GM06990 (cell line): ENCODE measurements at regions not wholly inside any gene's neighbourhood (a gene's known extent, or its start where the extent isn't known, plus 50 kb on each side); places are given as distances from the start of the nearest gene placed in this dataset.

ENCODE experiments used
- DNase-seq: peaks from one replicate; pipeline ENCODE4 v3.0.0-alpha.2; 2011; ENCODE audit not compliant: insufficient read length; ENCODE audit errors: extremely low read depth
- H3K27me3 ChIP-seq: replicated peaks from 2 replicates; pipeline ENCODE4 v1.6.0; 2011; ENCODE audit warnings: low read length; ENCODE audit not compliant: control insufficient read depth, insufficient read depth
- H3K36me3 ChIP-seq: 2 replicates; pipeline ENCODE4 v1.5.1; 2011; ENCODE audit warnings: low read length; ENCODE audit not compliant: control insufficient read depth, insufficient read depth
- H3K4me3 ChIP-seq: replicated peaks from 2 replicates; pipeline ENCODE4 v1.5.1; 2011; ENCODE audit warnings: low read depth, mild to moderate bottlenecking, control low read depth, low read length
- TF ChIP-seq, protein P1 (sequence below): IDR thresholded peaks from 2 replicates; pipeline ENCODE4 v1.5.1; 2011; ENCODE audit warnings: low read length, control low read depth, mild to moderate bottlenecking, inconsistent platforms; ENCODE audit not compliant: insufficient read depth, poor library complexity, severe bottlenecking

- Histone ChIP-seq H3K4me3 (no peak overlapping the region), H3K36me3 (no peaks in the 10 kb centered on the region)
- TF ChIP-seq, protein P1, sequence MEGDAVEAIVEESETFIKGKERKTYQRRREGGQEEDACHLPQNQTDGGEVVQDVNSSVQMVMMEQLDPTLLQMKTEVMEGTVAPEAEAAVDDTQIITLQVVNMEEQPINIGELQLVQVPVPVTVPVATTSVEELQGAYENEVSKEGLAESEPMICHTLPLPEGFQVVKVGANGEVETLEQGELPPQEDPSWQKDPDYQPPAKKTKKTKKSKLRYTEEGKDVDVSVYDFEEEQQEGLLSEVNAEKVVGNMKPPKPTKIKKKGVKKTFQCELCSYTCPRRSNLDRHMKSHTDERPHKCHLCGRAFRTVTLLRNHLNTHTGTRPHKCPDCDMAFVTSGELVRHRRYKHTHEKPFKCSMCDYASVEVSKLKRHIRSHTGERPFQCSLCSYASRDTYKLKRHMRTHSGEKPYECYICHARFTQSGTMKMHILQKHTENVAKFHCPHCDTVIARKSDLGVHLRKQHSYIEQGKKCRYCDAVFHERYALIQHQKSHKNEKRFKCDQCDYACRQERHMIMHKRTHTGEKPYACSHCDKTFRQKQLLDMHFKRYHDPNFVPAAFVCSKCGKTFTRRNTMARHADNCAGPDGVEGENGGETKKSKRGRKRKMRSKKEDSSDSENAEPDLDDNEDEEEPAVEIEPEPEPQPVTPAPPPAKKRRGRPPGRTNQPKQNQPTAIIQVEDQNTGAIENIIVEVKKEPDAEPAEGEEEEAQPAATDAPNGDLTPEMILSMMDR: no peak
Observed at GRCh38 chrX:9087271-9088040, 53.5 kb upstream of the FAM9B start.

DNA sequence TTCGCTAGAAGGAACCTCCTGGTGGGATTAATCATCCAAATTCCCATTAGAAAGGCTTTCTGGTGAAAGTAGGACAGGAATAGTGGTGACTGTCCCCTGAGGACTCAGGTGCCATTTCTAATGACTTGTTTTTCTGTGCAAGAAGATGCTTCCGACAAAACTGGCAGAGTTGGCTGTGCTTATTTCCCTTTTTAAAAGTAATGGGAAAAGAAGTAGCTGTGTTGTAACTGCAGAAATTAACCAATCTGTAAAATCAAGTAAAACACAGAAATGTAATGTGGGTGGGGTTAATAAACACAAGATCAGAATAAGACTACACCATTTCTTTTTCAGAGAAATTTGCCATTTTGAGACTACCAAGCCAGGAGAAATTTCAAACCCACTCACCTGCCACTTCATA is 55.0 kb upstream of the FAM9B start:
- Histone ChIP-seq H3K27me3 (no peaks in the 10 kb centered on the region), H3K4me3 (no peak overlapping the region), H3K36me3 (no peaks in the 10 kb centered on the region)
- no peak for DNase-seq
- TF ChIP-seq, protein P1: no peak

More at GRCh38 chrX:9087271-9088040, 53.5 kb upstream of the FAM9B start:
- H3K27me3 ChIP-seq: no peaks in the 10 kb centered on the region
- DNase-seq: no peak

DNA sequence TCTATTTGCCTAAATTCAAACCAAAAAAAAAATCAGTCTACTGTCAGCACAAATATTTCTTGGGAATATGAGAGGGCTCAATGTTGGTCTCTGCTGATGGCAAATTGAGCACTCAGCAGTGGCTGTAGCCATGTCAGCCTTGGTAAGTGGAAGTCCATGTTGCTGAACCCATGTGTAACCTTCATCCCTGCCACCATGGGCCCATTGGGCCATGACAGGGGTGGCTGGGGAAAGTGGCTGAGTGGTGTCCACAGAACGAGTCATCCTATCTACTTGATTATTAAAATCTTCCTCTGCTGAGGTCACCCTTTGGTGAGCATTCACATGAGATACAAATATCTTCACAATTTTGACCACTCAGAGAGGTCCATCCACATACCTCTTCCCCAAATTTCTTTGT is 56.8 kb upstream of the FAM9B start:
- Histone ChIP-seq H3K27me3 (no peaks in the 10 kb centered on the region), H3K36me3 (no peaks in the 10 kb centered on the region), H3K4me3 (no peak overlapping the region)
- DNase-seq: no peak
- TF ChIP-seq, protein P1: no peak

GRCh38 chrX:9091258-9091657 is 57.3 kb upstream of the FAM9B start:
- no peak for DNase-seq
- TF ChIP-seq, protein P1: no peak
- Histone ChIP-seq H3K27me3 (no peaks in the 10 kb centered on the region), H3K36me3 (no peaks in the 10 kb centered on the region), H3K4me3 (no peak overlapping the region)

DNA sequence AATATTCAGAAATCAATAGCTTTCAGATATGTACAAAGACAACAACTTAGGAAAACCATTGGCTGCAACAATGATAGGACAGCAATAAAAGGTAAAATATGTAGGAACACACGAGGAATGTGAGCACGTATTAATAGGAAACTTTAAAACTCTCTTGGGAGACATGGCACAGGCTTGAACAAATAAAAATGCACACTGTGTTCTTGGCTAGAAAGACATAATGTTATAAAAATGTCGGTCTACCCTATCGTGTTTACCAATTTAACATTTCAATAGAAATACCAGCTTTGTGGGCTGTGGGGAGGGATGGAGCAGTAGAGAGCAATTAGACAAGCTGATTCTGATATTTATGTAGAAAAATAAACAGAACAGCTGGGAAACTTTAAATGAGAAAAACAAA is 69.0 kb upstream of the FAM9B start:
- Histone ChIP-seq H3K27me3 (no peaks in the 10 kb centered on the region), H3K36me3 (no peaks in the 10 kb centered on the region), H3K4me3 (no peak overlapping the region)
- TF ChIP-seq, protein P1: no peak
- DNase-seq: no peak
